ENCODE measurements at regions not wholly inside any gene's neighbourhood (a gene's known extent, or its start where the extent isn't known, plus 50 kb on each side); places are given as distances from the start of the nearest gene placed in this dataset.

GRCh38 chr4:41430792-41431191, 107.2 kb upstream of the LIMCH1 start:
- 43% methylated on average over 1 of the region's 1 CpG for WGBS

DNA sequence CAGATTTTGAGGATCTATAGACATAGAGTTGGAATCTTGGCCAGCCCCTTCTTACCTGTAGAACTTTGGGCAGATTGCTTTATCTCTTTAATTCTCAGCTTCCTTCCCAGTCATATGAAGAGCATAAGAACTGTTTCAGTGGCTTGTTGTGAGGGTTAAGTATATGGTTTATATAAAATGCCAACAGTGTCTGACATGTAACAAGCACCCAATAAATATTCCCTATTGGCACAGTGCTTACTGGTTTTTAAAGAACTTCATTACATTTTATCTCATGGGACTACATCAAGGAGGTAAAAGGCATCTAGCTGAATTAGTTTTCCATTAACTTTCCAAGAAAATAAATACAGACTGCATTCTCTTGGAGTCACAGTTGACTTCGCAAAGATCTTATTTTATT, 106.7 kb upstream of the LIMCH1 start:
- Histone ChIP-seq H3K27ac (no peak overlapping the region), H3K27me3 (replicated peaks; ENCODE audit: insufficient read depth) (no peaks in the 10 kb centered on the region), H3K4me1 (replicated peaks) (peaks cover 7% of the 10 kb centered on the region), H3K4me3 (no peak overlapping the region), H3K9me3 (no peaks in the 10 kb centered on the region), H3K36me3 (no peaks in the 10 kb centered on the region)
- no peak for DNase-seq (ENCODE audit: low spot score)
- no peak for TF ChIP-seq POLR2A (IDR thresholded peaks at IDR 0.05)
- no peak for TF ChIP-seq POLR2AphosphoS5 (IDR thresholded peaks at IDR 0.05)
- TF ChIP-seq, protein P1, sequence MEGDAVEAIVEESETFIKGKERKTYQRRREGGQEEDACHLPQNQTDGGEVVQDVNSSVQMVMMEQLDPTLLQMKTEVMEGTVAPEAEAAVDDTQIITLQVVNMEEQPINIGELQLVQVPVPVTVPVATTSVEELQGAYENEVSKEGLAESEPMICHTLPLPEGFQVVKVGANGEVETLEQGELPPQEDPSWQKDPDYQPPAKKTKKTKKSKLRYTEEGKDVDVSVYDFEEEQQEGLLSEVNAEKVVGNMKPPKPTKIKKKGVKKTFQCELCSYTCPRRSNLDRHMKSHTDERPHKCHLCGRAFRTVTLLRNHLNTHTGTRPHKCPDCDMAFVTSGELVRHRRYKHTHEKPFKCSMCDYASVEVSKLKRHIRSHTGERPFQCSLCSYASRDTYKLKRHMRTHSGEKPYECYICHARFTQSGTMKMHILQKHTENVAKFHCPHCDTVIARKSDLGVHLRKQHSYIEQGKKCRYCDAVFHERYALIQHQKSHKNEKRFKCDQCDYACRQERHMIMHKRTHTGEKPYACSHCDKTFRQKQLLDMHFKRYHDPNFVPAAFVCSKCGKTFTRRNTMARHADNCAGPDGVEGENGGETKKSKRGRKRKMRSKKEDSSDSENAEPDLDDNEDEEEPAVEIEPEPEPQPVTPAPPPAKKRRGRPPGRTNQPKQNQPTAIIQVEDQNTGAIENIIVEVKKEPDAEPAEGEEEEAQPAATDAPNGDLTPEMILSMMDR (IDR thresholded peaks at IDR 0.05): no peak
- intact Hi-C loops (cut with DNase I): no loop called here
- WGBS: 69% methylated on average over 1 of the region's 1 CpG

More at GRCh38 chr4:41430792-41431191, 107.2 kb upstream of the LIMCH1 start:
- Histone ChIP-seq H3K4me3 (no peak overlapping the region), H3K4me1 (replicated peaks) (peaks cover 7% of the 10 kb centered on the region), H3K27me3 (replicated peaks; ENCODE audit: insufficient read depth) (no peaks in the 10 kb centered on the region), H3K36me3 (no peaks in the 10 kb centered on the region), H3K9me3 (no peaks in the 10 kb centered on the region), H3K27ac (no peak overlapping the region)
- no peak for DNase-seq (ENCODE audit: low spot score)
- intact Hi-C loops (cut with DNase I): no loop called here
- TF ChIP-seq, protein P1 (IDR thresholded peaks at IDR 0.05): no peak
- no peak for TF ChIP-seq POLR2A (IDR thresholded peaks at IDR 0.05)

DNA sequence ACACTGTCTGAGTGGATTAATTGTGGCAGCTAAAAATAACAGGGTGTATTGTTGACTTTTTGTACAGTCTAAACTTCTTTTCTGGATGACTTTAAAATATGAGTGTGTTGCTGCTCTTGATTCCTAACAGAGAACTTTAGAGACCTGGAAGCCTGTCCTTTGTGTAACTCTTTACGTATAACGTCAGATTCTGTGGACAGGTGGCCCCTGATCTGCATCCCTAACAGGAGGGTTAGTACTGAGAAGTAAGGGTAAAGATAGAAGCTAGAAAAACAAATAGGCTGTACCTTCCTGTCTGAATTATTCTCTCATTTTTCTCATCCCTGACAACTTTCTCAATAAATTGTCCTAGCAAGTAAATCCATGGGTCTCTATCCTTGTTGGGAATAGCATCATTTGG, 105.7 kb upstream of the LIMCH1 start:
- WGBS: 82% methylated on average over 2 of the region's 2 CpGs
- Histone ChIP-seq H3K27ac (no peak overlapping the region), H3K9me3 (no peaks in the 10 kb centered on the region), H3K27me3 (replicated peaks; ENCODE audit: insufficient read depth) (no peaks in the 10 kb centered on the region), H3K36me3 (no peaks in the 10 kb centered on the region), H3K4me3 (no peak overlapping the region), H3K4me1 (replicated peaks) (peaks cover 7% of the 10 kb centered on the region)
- intact Hi-C loops (cut with DNase I): no loop called here
- TF ChIP-seq, protein P1 (IDR thresholded peaks at IDR 0.05): no peak
- no peak for TF ChIP-seq POLR2AphosphoS5 (IDR thresholded peaks at IDR 0.05)
- TF ChIP-seq POLR2A (IDR thresholded peaks at IDR 0.05): no peak
- DNase-seq (ENCODE audit: low spot score): no peak

- intact Hi-C loops (cut with DNase I): no loop called here
- peaks cover 12% of the 10 kb centered on the region for H3K4me1 ChIP-seq (replicated peaks)
- no peaks in the 10 kb centered on the region for H3K27me3 ChIP-seq (replicated peaks; ENCODE audit: insufficient read depth)
- 55% methylated on average over 5 of the region's 5 CpGs for WGBS
- no peak for DNase-seq (ENCODE audit: low spot score)
- no peak overlapping the region for H3K27ac ChIP-seq
- H3K36me3 ChIP-seq: no peaks in the 10 kb centered on the region
- no peak for TF ChIP-seq POLR2A (IDR thresholded peaks at IDR 0.05)
- no peak for TF ChIP-seq POLR2AphosphoS5 (IDR thresholded peaks at IDR 0.05)
- TF ChIP-seq, protein P1 (IDR thresholded peaks at IDR 0.05): no peak
- H3K4me3 ChIP-seq: no peak overlapping the region
- H3K9me3 ChIP-seq: no peaks in the 10 kb centered on the region
These were observed 105.1 kb upstream of the LIMCH1 start for GRCh38 chr4:41432881-41433280.

DNA sequence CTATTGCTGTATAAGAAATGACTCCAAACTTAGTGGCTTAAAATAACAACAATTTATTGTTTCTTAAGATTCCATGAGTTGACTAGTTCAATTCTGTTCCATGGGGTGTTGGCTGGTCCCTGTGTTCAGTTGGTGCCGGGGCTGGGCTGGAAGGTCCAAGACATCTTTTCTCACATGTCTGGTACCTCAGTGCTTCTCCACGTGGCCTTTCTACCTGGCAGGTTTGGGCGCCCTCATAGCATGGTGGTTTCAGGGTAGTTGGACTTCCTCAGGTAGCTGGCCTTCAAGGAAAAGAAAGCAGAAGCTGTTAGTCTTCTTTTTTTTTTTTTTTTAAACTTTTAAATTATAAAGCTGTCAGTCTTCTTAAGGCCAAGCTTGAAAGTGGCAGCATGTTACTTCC, 104.6 kb upstream of the LIMCH1 start:
- WGBS: 93% methylated on average over 3 of the region's 3 CpGs
- H3K9me3 ChIP-seq: no peaks in the 10 kb centered on the region
- intact Hi-C loops (cut with DNase I): no loop called here
- DNase-seq (ENCODE audit: low spot score): no peak
- no peaks in the 10 kb centered on the region for H3K36me3 ChIP-seq
- TF ChIP-seq, protein P1 (IDR thresholded peaks at IDR 0.05): no peak
- no peak for TF ChIP-seq POLR2AphosphoS5 (IDR thresholded peaks at IDR 0.05)
- no peak for TF ChIP-seq POLR2A (IDR thresholded peaks at IDR 0.05)
- H3K4me3 ChIP-seq: no peak overlapping the region
- no peak overlapping the region for H3K27ac ChIP-seq
- H3K27me3 ChIP-seq (replicated peaks; ENCODE audit: insufficient read depth): no peaks in the 10 kb centered on the region
- peaks cover 14% of the 10 kb centered on the region for H3K4me1 ChIP-seq (replicated peaks)

Measured in prostate gland (tissue), 2 donors.